Brain microvascular endothelial cell (primary cell): ENCODE measurements at regions not wholly inside any gene's neighbourhood (a gene's known extent, or its start where the extent isn't known, plus 50 kb on each side); places are given as distances from the start of the nearest gene placed in this dataset.

Experiments
- DNase-seq: peaks from one replicate; pipeline ENCODE4 v3.0.0-alpha.2; 2020
- H3K27ac ChIP-seq: fragments of 250-450 bp; sonication (Bioruptor Pico); 2 replicates; pipeline ENCODE4 v1.5.1; 2020; ENCODE audit warnings: mild to moderate bottlenecking, moderate library complexity
- H3K27me3 ChIP-seq: fragments of 250-450 bp; sonication (Bioruptor Pico); replicated peaks from 2 replicates; pipeline ENCODE4 v1.5.1; 2020; ENCODE audit warnings: mild to moderate bottlenecking
- H3K36me3 ChIP-seq: fragments of 250-450 bp; sonication (Bioruptor Pico); replicated peaks from 2 replicates; pipeline ENCODE4 v1.5.1; 2020; ENCODE audit warnings: mild to moderate bottlenecking
- H3K4me3 ChIP-seq: 2 replicates; pipeline ENCODE4 v1.5.1; 2011; ENCODE audit warnings: low read depth, mild to moderate bottlenecking, control low read depth, low read length, moderate library complexity
- in situ Hi-C: cut with HindIII; loops from 2 replicates; pipeline ENCODE4 v1.10.0; 2017; ENCODE audit warnings: low sequenced_read_pairs, low pct_ligation_motif_present
- TF ChIP-seq, protein P1 (sequence below): IDR thresholded peaks from 2 replicates; pipeline ENCODE4 v1.5.1; 2011; ENCODE audit warnings: low read depth, mild to moderate bottlenecking, moderate library complexity, low read length, control low read depth, inconsistent platforms; ENCODE audit errors: missing control alignments

DNA sequence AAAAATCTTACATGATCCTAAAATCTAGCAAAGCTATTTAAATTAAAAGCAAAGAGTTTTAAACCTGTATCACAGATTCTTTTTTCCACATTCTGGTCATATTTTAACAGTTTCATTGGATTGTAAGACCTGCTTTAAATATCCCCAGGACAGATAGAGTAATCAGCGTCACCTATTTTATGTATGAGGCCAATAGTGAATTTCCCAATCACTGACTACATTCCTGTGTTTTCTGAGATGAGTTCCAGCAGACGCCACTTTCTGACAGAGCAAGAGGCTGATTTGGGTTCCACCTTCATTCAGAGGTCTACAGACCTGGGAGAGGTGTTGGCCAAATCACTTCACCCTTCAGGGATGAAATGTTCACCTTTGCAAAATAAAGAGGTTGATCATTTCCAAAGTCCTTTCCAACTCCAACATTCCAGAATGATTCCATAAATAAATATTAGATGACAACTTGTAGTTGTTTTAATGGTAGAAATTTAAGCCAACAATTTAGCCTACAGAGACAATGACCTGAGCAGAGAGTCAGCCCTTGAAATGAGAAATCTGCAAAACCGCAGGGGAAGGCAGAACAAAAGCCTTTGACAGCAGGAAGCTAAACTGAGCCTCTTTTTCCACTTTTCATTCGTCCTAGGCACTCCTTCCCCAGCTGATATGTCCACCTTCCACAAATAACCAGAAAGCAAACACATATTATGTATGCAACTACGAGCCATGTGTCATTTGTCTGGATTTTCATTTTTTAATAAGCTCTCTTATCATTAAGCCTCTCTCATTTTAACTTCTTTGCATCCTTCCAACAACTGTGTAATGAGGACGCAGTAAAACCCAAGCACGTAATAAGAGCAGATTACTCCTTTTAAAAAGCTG is 105.2 kb downstream of the TFAP2A start:
- H3K36me3 ChIP-seq, result no peaks in the 10 kb centered on the region
- no peak for DNase-seq
- no peak overlapping the region for H3K4me3 ChIP-seq
- in situ Hi-C loops, result no loop called here
- H3K27ac ChIP-seq, result no peak overlapping the region
- TF ChIP-seq, protein P1, sequence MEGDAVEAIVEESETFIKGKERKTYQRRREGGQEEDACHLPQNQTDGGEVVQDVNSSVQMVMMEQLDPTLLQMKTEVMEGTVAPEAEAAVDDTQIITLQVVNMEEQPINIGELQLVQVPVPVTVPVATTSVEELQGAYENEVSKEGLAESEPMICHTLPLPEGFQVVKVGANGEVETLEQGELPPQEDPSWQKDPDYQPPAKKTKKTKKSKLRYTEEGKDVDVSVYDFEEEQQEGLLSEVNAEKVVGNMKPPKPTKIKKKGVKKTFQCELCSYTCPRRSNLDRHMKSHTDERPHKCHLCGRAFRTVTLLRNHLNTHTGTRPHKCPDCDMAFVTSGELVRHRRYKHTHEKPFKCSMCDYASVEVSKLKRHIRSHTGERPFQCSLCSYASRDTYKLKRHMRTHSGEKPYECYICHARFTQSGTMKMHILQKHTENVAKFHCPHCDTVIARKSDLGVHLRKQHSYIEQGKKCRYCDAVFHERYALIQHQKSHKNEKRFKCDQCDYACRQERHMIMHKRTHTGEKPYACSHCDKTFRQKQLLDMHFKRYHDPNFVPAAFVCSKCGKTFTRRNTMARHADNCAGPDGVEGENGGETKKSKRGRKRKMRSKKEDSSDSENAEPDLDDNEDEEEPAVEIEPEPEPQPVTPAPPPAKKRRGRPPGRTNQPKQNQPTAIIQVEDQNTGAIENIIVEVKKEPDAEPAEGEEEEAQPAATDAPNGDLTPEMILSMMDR, result no peak
- H3K27me3 ChIP-seq, result no peaks in the 10 kb centered on the region

GRCh38 chr6:10307476-10307875 is 107.4 kb downstream of the TFAP2A start:
- no peak for DNase-seq
- TF ChIP-seq, protein P1, result no peak
- Histone ChIP-seq H3K27ac (no peak overlapping the region), H3K36me3 (no peaks in the 10 kb centered on the region), H3K27me3 (no peaks in the 10 kb centered on the region), H3K4me3 (no peak overlapping the region)
- in situ Hi-C loops, result no loop called here

DNA sequence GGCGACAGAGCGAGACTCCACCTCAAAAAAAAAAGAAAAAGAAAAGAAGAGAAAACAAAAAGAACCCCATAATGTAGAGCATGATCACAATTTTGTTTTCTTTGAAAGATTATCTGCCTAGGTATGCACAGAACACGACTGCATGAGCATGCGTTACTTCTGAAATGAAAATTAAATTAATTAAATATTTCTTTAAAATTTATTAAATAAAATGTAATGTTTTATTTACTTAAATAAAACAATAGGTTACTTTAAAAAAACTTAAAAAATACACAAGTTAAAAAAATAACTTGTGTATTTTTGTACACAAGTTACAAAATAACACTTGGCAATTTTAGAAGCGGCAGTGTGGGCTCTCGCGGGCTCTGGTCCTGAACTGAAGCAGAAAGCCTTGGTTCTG is 107.8 kb downstream of the TFAP2A start:
- no peak for DNase-seq
- in situ Hi-C loops, result no loop called here
- TF ChIP-seq, protein P1, result no peak
- Histone ChIP-seq H3K27ac (no peak overlapping the region), H3K27me3 (no peaks in the 10 kb centered on the region), H3K4me3 (no peak overlapping the region), H3K36me3 (no peaks in the 10 kb centered on the region)

DNA sequence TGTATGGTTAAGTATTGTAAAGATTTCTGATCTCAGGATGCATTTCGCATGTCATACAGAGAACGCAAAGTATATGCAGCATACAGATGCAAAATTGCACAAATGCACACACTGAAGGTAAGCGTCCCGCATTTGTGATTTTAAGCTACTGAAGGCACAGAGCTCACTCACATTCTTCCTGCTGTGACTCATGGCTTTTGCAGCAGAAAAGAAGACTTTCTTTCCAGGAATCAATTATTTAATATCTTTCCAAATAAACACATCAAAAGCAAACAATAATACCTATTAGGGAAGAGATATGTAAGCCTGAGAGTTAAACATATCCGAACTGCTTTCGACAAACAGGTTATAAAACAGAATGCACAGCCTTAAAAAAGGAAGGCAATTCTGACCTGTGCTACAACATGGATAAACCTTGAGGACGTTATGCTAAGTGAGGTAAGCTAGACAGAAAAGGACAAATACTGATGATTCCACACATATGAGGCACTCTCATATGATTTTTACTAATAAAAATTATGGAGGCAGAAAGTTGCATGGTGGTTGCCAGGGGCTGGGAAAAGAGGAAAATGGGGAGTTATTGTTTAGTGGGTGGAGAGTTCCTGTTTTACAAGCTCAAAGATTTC is 109.0 kb downstream of the TFAP2A start:
- Histone ChIP-seq H3K4me3 (no peak overlapping the region), H3K27me3 (no peaks in the 10 kb centered on the region), H3K27ac (no peak overlapping the region), H3K36me3 (no peaks in the 10 kb centered on the region)
- in situ Hi-C loops, result no loop called here
- DNase-seq, result no peak
- TF ChIP-seq, protein P1, result no peak

- in situ Hi-C loops, result no loop called here
- DNase-seq, result no peak
- TF ChIP-seq, protein P1, result no peak
- Histone ChIP-seq H3K27ac (no peak overlapping the region), H3K27me3 (no peaks in the 10 kb centered on the region), H3K4me3 (no peak overlapping the region), H3K36me3 (no peaks in the 10 kb centered on the region)
These were observed 111.0 kb downstream of the TFAP2A start for GRCh38 chr6:10303608-10304506.
